Endothelial cell of umbilical vein (primary cell): ENCODE measurements at regions not wholly inside any gene's neighbourhood (a gene's known extent, or its start where the extent isn't known, plus 50 kb on each side); places are given as distances from the start of the nearest gene placed in this dataset.
A peak's percentile ranks its signal among the peaks of the same experiment; 100 is the strongest.

Source experiments
- BruUV-seq: library from RNA; stranded (reverse); fragments of 400-500 nt; replicated peaks from 2 replicates; lab custom pipeline; 2021; lab: Mats Ljungman, UMichigan
- CTCF ChIA-PET: fragments of 300-600, 350-600 bp; sonication (Branson Sonifier 250); formaldehyde crosslinking; loops from one replicate; lab custom pipeline; 2021; ENCODE audit warnings: antibody characterized with exemption, inconsistent platforms; lab: Charles Lee
- POLR2A ChIA-PET: fragments of 300-600, 350-600 bp; sonication (Branson Sonifier 250); formaldehyde crosslinking; loops from one replicate; lab custom pipeline; 2021; ENCODE audit warnings: antibody characterized with exemption, inconsistent platforms; lab: Charles Lee
- DNase-seq: peaks from one replicate; pipeline ENCODE4 v3.0.0-alpha.2; 2011; ENCODE audit warnings: low read depth, low spot score
- FAIRE-seq: peaks from 2 replicates; lab custom pipeline; 2011; peaks lifted over from hg19 to GRCh38; lab: Jason Lieb, UNC
- H2AFZ ChIP-seq: 2 replicates; pipeline ENCODE4 v1.6.0; 2012; ENCODE audit warnings: low read depth, low read length, control low read depth, inconsistent platforms
- H3K27ac ChIP-seq: 2 replicates; pipeline ENCODE4 v1.5.1; 2011; ENCODE audit warnings: low read depth, mild to moderate bottlenecking, control low read depth, low read length, moderate library complexity; ENCODE audit not compliant: insufficient read depth
- H3K27me3 ChIP-seq, 2 experiments: 2 replicates each; pipeline versions ENCODE4 v1.6.0 to v1.6.1; 2011; ENCODE audit warnings: low read length in 2 of 2, mixed read lengths in 1 of 2; ENCODE audit not compliant: control insufficient read depth in 2 of 2, insufficient read depth in 2 of 2
- H3K36me3 ChIP-seq, 2 experiments: 2 replicates in 1 of 2; 3 replicates in 1 of 2; pipeline ENCODE4 v1.5.1; 2011; ENCODE audit warnings: low read length in 2 of 2, mild to moderate bottlenecking in 1 of 2, moderate library complexity in 1 of 2; ENCODE audit not compliant: control insufficient read depth in 2 of 2, insufficient read depth in 2 of 2; ENCODE audit errors: extremely low read depth in 1 of 2
- H3K4me1 ChIP-seq: 3 replicates; pipeline ENCODE4 v1.5.1; 2011; ENCODE audit warnings: mild to moderate bottlenecking, low read length; ENCODE audit not compliant: control insufficient read depth, insufficient read depth; ENCODE audit errors: extremely low read depth
- H3K4me2 ChIP-seq: 2 replicates; pipeline ENCODE4 v1.6.1; 2011; ENCODE audit warnings: low read length, control low read depth, mixed read lengths; ENCODE audit not compliant: insufficient read depth
- H3K4me3 ChIP-seq, 3 experiments: fragments of 200-600 bp in 1 of 3; sonication (generic), shearing (Covaris generic) in 1 of 3; replicated peaks in 1 of 3; 2 replicates each; pipeline ENCODE4 v1.5.1; 2011 to 2016; ENCODE audit warnings: control low read depth in 3 of 3, low read length in 3 of 3, mild to moderate bottlenecking in 2 of 3, inconsistent platforms in 1 of 3, low read depth in 1 of 3, moderate library complexity in 1 of 3; ENCODE audit not compliant: insufficient read depth in 1 of 3
- H3K79me2 ChIP-seq: 2 replicates; pipeline ENCODE4 v1.6.0; 2012; ENCODE audit warnings: low read length, inconsistent platforms; ENCODE audit not compliant: control insufficient read depth, insufficient read depth
- H3K9ac ChIP-seq: replicated peaks from 2 replicates; pipeline ENCODE3; 2011; ENCODE audit warnings: low read length, control low read depth; ENCODE audit not compliant: insufficient read depth; ENCODE audit errors: extremely low read depth
- H3K9me1 ChIP-seq: replicated peaks from 3 replicates; pipeline ENCODE4 v1.6.0; 2011; ENCODE audit warnings: mild to moderate bottlenecking, low read length; ENCODE audit not compliant: control insufficient read depth, insufficient read depth; ENCODE audit errors: extremely low read depth
- H3K9me3 ChIP-seq: replicated peaks from 2 replicates; pipeline ENCODE4 v1.5.1; 2012; ENCODE audit warnings: low read length, inconsistent platforms; ENCODE audit not compliant: control insufficient read depth, insufficient read depth
- H4K20me1 ChIP-seq: replicated peaks from 2 replicates; pipeline ENCODE3; 2011; ENCODE audit warnings: mild to moderate bottlenecking, low read length; ENCODE audit not compliant: control insufficient read depth, insufficient read depth; ENCODE audit errors: extremely low read depth
- CTCF ChIP-seq, 2 donors: IDR thresholded peaks; 1 replicate in 1 of 2; 2 replicates in 1 of 2; pipeline ENCODE4 v1.5.1; 2011; ENCODE audit warnings: low read length in 2 of 2, mild to moderate bottlenecking in 2 of 2, moderate library complexity in 2 of 2, control low read depth in 1 of 2, inconsistent platforms in 1 of 2, low read depth in 1 of 2; ENCODE audit not compliant: insufficient read depth in 1 of 2; ENCODE audit errors: extremely low read depth in 1 of 2
- EZH2 ChIP-seq: IDR thresholded peaks from 2 replicates; pipeline ENCODE4 v1.6.1; 2012; ENCODE audit warnings: borderline replicate concordance, low read depth, mild to moderate bottlenecking, moderate library complexity, low read length, inconsistent platforms; ENCODE audit not compliant: severe bottlenecking
- FOS ChIP-seq: IDR thresholded peaks from 2 replicates; pipeline ENCODE4 v1.6.1; 2011; ENCODE audit warnings: mild to moderate bottlenecking, low read length, moderate library complexity, borderline replicate concordance; ENCODE audit not compliant: insufficient read depth
- GATA2 ChIP-seq: IDR thresholded peaks from 2 replicates; pipeline ENCODE4 v1.7.0; 2011; ENCODE audit warnings: low read depth, mild to moderate bottlenecking, moderate library complexity, mixed read lengths, low read length; ENCODE audit not compliant: insufficient read length, insufficient read depth
- JUN ChIP-seq: IDR thresholded peaks from 2 replicates; pipeline ENCODE4 v1.6.1; 2011; ENCODE audit warnings: borderline replicate concordance, low read depth; ENCODE audit not compliant: insufficient read length, insufficient read depth
- MAX ChIP-seq: IDR thresholded peaks from 2 replicates; pipeline ENCODE4 v1.6.1; 2011; ENCODE audit not compliant: insufficient read depth, insufficient read length
- POLR2A ChIP-seq: IDR thresholded peaks from 2 replicates; pipeline ENCODE4 v1.6.1; 2012; ENCODE audit warnings: low read depth, mild to moderate bottlenecking, control low read depth, low read length
- POLR2AphosphoS5 ChIP-seq: IDR thresholded peaks from 2 replicates; pipeline ENCODE4 v1.6.1; 2012; ENCODE audit warnings: low read depth, mild to moderate bottlenecking, control low read depth, low read length, moderate library complexity; ENCODE audit not compliant: insufficient read depth
- dilution Hi-C: fragments of 300-500 bp; cut with MboI; formaldehyde crosslinking; loops from one replicate; pipeline ENCODE4 v1.15.0; 2019; ENCODE audit warnings: low sequenced_read_pairs; ENCODE audit not compliant: extremely low pct_ligation_motif_present
- intact Hi-C: fragments of 100-400 bp; cut with micrococcal nuclease; formaldehyde crosslinking; loops from one replicate; pipeline ENCODE4 v1.10.0; 2022

- Histone ChIP-seq H3K27ac (no peak overlapping the region), H3K4me1 (no peaks in the 10 kb centered on the region), H4K20me1 (no peaks in the 10 kb centered on the region), H3K4me2 (no peak overlapping the region), H2AFZ (no peak overlapping the region), H3K36me3 (no peaks in the 10 kb centered on the region), H3K9me3 (no peaks in the 10 kb centered on the region), H3K9me1 (no peaks in the 10 kb centered on the region), H3K9ac (no peak overlapping the region), H3K79me2 (no peaks in the 10 kb centered on the region), H3K27me3 (no peaks in the 10 kb centered on the region), H3K4me3 (no peak overlapping the region)
- TF ChIP-seq CTCF (IDR thresholded peaks at IDR 0.05; ENCODE audit: extremely low read depth in 1 of 2, insufficient read depth in 1 of 2, low read depth in 1 of 2, low read length in 2 of 2) (peak in 1 of 2 donors; percentile 3), POLR2AphosphoS5 (no peak), JUN (no peak), MAX (no peak), FOS (no peak)
- peak; percentile 9 for DNase-seq
- ChIA-PET POLR2A (no interaction called here), CTCF (interaction anchor here (0.7 to 1.4 kb wide), 5 partner anchors 10 to 223 kb away, joined by 3 to 5 read pairs (median 3); no protein-coding TSS in a partner anchor)
- FAIRE-seq: no peak
- no TSS peak for BruUV-seq
- intact Hi-C loops: no loop called here
- dilution Hi-C loops: no loop called here
These were observed 222.9 kb upstream of the SLC16A7 start for GRCh38 chr12:59372956-59373355.

GRCh38 chr12:59370933-59371332 is 224.9 kb upstream of the SLC16A7 start:
- H3K4me1 ChIP-seq: no peaks in the 10 kb centered on the region
- ChIA-PET CTCF (no interaction called here), POLR2A (no interaction called here)
- no peak overlapping the region for H3K9ac ChIP-seq
- H3K9me1 ChIP-seq: no peaks in the 10 kb centered on the region
- TF ChIP-seq FOS (no peak), JUN (no peak), MAX (no peak), CTCF (IDR thresholded peaks at IDR 0.05; ENCODE audit: extremely low read depth in 1 of 2, insufficient read depth in 1 of 2, low read depth in 1 of 2, low read length in 2 of 2) (no peak), GATA2 (no peak), POLR2A (no peak), EZH2 (no peak), POLR2AphosphoS5 (no peak)
- no peak overlapping the region for H3K27ac ChIP-seq
- no peaks in the 10 kb centered on the region for H3K36me3 ChIP-seq
- H3K4me2 ChIP-seq: no peak overlapping the region
- H2AFZ ChIP-seq: no peak overlapping the region
- H4K20me1 ChIP-seq: no peaks in the 10 kb centered on the region
- H3K79me2 ChIP-seq: no peaks in the 10 kb centered on the region
- dilution Hi-C loops (no loop called here), intact Hi-C loops (no loop called here)
- FAIRE-seq: no peak
- H3K4me3 ChIP-seq: no peak overlapping the region
- DNase-seq: no peak
- H3K27me3 ChIP-seq: no peaks in the 10 kb centered on the region
- BruUV-seq: no TSS peak
- no peaks in the 10 kb centered on the region for H3K9me3 ChIP-seq
